Endothelial cell of umbilical vein (primary cell): ENCODE measurements at regions not wholly inside any gene's neighbourhood (a gene's known extent, or its start where the extent isn't known, plus 50 kb on each side); places are given as distances from the start of the nearest gene placed in this dataset.

Experiments used
- EZH2 ChIP-seq: IDR thresholded peaks from 2 replicates; pipeline ENCODE4 v1.6.1; 2012; ENCODE audit warnings: borderline replicate concordance, low read depth, mild to moderate bottlenecking, moderate library complexity, low read length, inconsistent platforms; ENCODE audit not compliant: severe bottlenecking
- JUN ChIP-seq: IDR thresholded peaks from 2 replicates; pipeline ENCODE4 v1.6.1; 2011; ENCODE audit warnings: borderline replicate concordance, low read depth; ENCODE audit not compliant: insufficient read length, insufficient read depth
- MYC ChIP-seq: IDR thresholded peaks from one replicate; pipeline ENCODE4 v1.6.1; 2011; ENCODE audit warnings: mild to moderate bottlenecking, low read depth, low read length
- POLR2A ChIP-seq: IDR thresholded peaks from 2 replicates; pipeline ENCODE4 v1.6.1; 2012; ENCODE audit warnings: low read depth, mild to moderate bottlenecking, control low read depth, low read length
- POLR2AphosphoS5 ChIP-seq: IDR thresholded peaks from 2 replicates; pipeline ENCODE4 v1.6.1; 2012; ENCODE audit warnings: low read depth, mild to moderate bottlenecking, control low read depth, low read length, moderate library complexity; ENCODE audit not compliant: insufficient read depth
- TF ChIP-seq, protein P1 (sequence below): IDR thresholded peaks from 2 replicates; pipeline ENCODE4 v1.6.1; 2011; ENCODE audit not compliant: insufficient read depth, insufficient read length
- TF ChIP-seq, protein P2 (sequence below), 2 donors: IDR thresholded peaks; 1 replicate in 1 of 2; 2 replicates in 1 of 2; pipeline ENCODE4 v1.5.1; 2011; ENCODE audit warnings: low read length in 2 of 2, mild to moderate bottlenecking in 2 of 2, moderate library complexity in 2 of 2, control low read depth in 1 of 2, inconsistent platforms in 1 of 2, low read depth in 1 of 2; ENCODE audit not compliant: insufficient read depth in 1 of 2; ENCODE audit errors: extremely low read depth in 1 of 2

DNA sequence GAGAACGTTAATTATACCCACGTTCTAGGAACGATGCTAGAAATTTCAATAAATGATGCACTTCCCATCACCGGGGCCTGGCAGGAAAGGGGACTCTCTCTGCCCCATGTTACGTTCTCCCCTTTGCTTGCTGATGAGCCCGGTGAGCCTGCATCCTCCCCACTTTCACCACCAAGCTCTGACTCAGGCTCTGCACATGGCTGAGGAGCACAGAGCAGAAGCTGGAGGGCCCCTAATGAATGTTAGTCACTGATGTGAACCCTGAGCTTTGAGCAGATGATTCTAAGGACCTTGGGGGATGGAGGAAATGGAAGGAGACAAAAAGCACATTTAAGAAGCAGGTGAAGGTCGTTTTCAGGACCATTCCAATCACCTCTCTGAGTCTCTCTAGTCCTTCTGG lies 468.2 kb upstream of the ARID1B start:
- TF ChIP-seq, protein P1, sequence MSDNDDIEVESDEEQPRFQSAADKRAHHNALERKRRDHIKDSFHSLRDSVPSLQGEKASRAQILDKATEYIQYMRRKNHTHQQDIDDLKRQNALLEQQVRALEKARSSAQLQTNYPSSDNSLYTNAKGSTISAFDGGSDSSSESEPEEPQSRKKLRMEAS = no peak
- TF ChIP-seq POLR2A (no peak), MYC (no peak), POLR2AphosphoS5 (no peak), EZH2 (no peak), JUN (no peak)
- TF ChIP-seq, protein P2, sequence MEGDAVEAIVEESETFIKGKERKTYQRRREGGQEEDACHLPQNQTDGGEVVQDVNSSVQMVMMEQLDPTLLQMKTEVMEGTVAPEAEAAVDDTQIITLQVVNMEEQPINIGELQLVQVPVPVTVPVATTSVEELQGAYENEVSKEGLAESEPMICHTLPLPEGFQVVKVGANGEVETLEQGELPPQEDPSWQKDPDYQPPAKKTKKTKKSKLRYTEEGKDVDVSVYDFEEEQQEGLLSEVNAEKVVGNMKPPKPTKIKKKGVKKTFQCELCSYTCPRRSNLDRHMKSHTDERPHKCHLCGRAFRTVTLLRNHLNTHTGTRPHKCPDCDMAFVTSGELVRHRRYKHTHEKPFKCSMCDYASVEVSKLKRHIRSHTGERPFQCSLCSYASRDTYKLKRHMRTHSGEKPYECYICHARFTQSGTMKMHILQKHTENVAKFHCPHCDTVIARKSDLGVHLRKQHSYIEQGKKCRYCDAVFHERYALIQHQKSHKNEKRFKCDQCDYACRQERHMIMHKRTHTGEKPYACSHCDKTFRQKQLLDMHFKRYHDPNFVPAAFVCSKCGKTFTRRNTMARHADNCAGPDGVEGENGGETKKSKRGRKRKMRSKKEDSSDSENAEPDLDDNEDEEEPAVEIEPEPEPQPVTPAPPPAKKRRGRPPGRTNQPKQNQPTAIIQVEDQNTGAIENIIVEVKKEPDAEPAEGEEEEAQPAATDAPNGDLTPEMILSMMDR (IDR thresholded peaks at IDR 0.05; ENCODE audit: extremely low read depth in 1 of 2, insufficient read depth in 1 of 2, low read depth in 1 of 2, low read length in 2 of 2) = no peak
